ENCODE measurements at regions not wholly inside any gene's neighbourhood (a gene's known extent, or its start where the extent isn't known, plus 50 kb on each side); places are given as distances from the start of the nearest gene placed in this dataset.

- no peak overlapping the region for H3K4me3 Mint-ChIP-seq
- no peaks in the 10 kb centered on the region for H3K9me3 Mint-ChIP-seq
- H3K9ac ChIP-seq (ENCODE audit: extremely low read depth, low read length, poor library complexity, severe bottlenecking): no peak overlapping the region
- no peaks in the 10 kb centered on the region for H3K4me1 ChIP-seq (ENCODE audit: control insufficient read depth, insufficient read depth, low read length)
- H3K27me3 Mint-ChIP-seq (ENCODE audit: insufficient read depth): no peaks in the 10 kb centered on the region
- no peak overlapping the region for H3K27ac ChIP-seq (ENCODE audit: low read depth, low read length)
- 100% methylated on average over 1 of the region's 1 CpG; no CpG with 5 or more reads in 1 of the 2 experiments for WGBS, 2 experiments (ENCODE audit: insufficient coverage in 1 of 2, insufficient read length in 1 of 2)
- no peaks in the 10 kb centered on the region for H3K36me3 ChIP-seq (ENCODE audit: control insufficient read depth, insufficient read depth, low read length)
- no peak overlapping the region for H3K27ac Mint-ChIP-seq
- TF ChIP-seq, protein P1, sequence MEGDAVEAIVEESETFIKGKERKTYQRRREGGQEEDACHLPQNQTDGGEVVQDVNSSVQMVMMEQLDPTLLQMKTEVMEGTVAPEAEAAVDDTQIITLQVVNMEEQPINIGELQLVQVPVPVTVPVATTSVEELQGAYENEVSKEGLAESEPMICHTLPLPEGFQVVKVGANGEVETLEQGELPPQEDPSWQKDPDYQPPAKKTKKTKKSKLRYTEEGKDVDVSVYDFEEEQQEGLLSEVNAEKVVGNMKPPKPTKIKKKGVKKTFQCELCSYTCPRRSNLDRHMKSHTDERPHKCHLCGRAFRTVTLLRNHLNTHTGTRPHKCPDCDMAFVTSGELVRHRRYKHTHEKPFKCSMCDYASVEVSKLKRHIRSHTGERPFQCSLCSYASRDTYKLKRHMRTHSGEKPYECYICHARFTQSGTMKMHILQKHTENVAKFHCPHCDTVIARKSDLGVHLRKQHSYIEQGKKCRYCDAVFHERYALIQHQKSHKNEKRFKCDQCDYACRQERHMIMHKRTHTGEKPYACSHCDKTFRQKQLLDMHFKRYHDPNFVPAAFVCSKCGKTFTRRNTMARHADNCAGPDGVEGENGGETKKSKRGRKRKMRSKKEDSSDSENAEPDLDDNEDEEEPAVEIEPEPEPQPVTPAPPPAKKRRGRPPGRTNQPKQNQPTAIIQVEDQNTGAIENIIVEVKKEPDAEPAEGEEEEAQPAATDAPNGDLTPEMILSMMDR (conservative IDR thresholded peaks at IDR 0.05): no peak
- no peaks in the 10 kb centered on the region for H3K9me3 ChIP-seq (ENCODE audit: control insufficient read depth, low read length)
- no peak for DNase-seq
- no peaks in the 10 kb centered on the region for H3K4me1 Mint-ChIP-seq
- no peaks in the 10 kb centered on the region for H3K36me3 Mint-ChIP-seq (ENCODE audit: low read depth)
- H3K4me3 ChIP-seq (ENCODE audit: low read length): no peak overlapping the region
- H3K27me3 ChIP-seq (ENCODE audit: control insufficient read depth, insufficient read depth, low read length, poor library complexity, severe bottlenecking): no peaks in the 10 kb centered on the region
These were observed 75.7 kb upstream of the CENPW start for GRCh38 chr6:126264265-126264664.

DNA sequence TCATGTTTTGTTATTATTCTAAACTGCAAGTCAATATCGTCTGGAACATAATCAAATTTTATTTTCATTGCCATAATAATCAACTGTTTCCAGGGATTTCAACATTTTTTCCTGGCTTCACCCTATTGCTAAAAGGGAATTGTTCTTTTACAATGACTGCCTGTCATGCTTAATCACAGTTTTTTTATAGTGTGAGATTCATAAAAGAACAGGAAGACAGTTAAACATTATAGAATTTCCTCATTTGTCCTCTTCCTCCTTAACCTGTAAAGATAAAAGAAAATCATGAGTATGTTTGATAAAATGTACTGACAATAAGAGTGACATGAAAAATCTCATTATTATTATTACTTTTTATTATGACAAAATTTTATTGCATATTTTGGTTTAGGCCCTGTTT lies 73.3 kb upstream of the CENPW start:
- Histone ChIP-seq H3K4me3 (ENCODE audit: low read length) (no peak overlapping the region), H3K9ac (ENCODE audit: extremely low read depth, low read length, poor library complexity, severe bottlenecking) (no peak overlapping the region), H3K27me3 (ENCODE audit: control insufficient read depth, insufficient read depth, low read length, poor library complexity, severe bottlenecking) (no peaks in the 10 kb centered on the region), H3K36me3 (ENCODE audit: control insufficient read depth, insufficient read depth, low read length) (no peaks in the 10 kb centered on the region), H3K4me1 (ENCODE audit: control insufficient read depth, insufficient read depth, low read length) (no peaks in the 10 kb centered on the region), H3K9me3 (ENCODE audit: control insufficient read depth, low read length) (no peaks in the 10 kb centered on the region), H3K27ac (ENCODE audit: low read depth, low read length) (no peak overlapping the region)
- H3K9me3 Mint-ChIP-seq: no peaks in the 10 kb centered on the region
- 95 to 100% methylated on average over 1 of the region's 1 CpG for WGBS, 2 experiments (ENCODE audit: insufficient coverage in 1 of 2, insufficient read length in 1 of 2)
- TF ChIP-seq, protein P1 (conservative IDR thresholded peaks at IDR 0.05): no peak
- no peaks in the 10 kb centered on the region for H3K4me1 Mint-ChIP-seq
- H3K27me3 Mint-ChIP-seq (ENCODE audit: insufficient read depth): no peaks in the 10 kb centered on the region
- H3K4me3 Mint-ChIP-seq: no peak overlapping the region
- no peak overlapping the region for H3K27ac Mint-ChIP-seq
- DNase-seq: no peak
- H3K36me3 Mint-ChIP-seq (ENCODE audit: low read depth): no peaks in the 10 kb centered on the region

DNA sequence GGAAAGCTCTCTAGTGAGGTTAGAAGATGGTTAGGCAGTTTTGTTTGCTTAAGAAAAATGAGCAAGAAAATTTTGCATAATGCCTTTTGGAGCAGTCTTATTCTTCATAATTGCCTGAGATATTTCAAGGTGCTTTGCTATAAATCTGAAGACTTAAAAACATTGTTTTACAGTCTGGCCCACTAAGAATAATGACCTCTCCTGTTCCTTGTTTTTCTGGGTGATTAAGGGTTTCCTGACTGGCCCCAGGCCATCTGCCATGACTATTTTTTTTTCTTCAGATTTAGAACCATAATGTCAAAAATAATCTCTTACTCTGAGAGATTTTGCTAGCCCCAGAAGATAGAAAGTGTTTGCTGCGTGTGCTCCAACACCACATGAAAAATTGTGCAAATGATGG lies 72.3 kb upstream of the CENPW start:
- Mint-ChIP-seq H3K27me3 (ENCODE audit: insufficient read depth) (no peaks in the 10 kb centered on the region), H3K27ac (no peak overlapping the region), H3K9me3 (no peaks in the 10 kb centered on the region), H3K36me3 (ENCODE audit: low read depth) (no peaks in the 10 kb centered on the region), H3K4me1 (no peaks in the 10 kb centered on the region), H3K4me3 (no peak overlapping the region)
- H3K27me3 ChIP-seq (ENCODE audit: control insufficient read depth, insufficient read depth, low read length, poor library complexity, severe bottlenecking): no peaks in the 10 kb centered on the region
- no peak overlapping the region for H3K9ac ChIP-seq (ENCODE audit: extremely low read depth, low read length, poor library complexity, severe bottlenecking)
- H3K4me1 ChIP-seq (ENCODE audit: control insufficient read depth, insufficient read depth, low read length): no peaks in the 10 kb centered on the region
- no peaks in the 10 kb centered on the region for H3K9me3 ChIP-seq (ENCODE audit: control insufficient read depth, low read length)
- TF ChIP-seq, protein P1 (conservative IDR thresholded peaks at IDR 0.05): no peak
- H3K4me3 ChIP-seq (ENCODE audit: low read length): no peak overlapping the region
- no peak for DNase-seq
- H3K36me3 ChIP-seq (ENCODE audit: control insufficient read depth, insufficient read depth, low read length): no peaks in the 10 kb centered on the region
- 100% methylated on average over 1 of the region's 1 CpG; no CpG with 5 or more reads in 1 of the 2 experiments for WGBS, 2 experiments (ENCODE audit: insufficient coverage in 1 of 2, insufficient read length in 1 of 2)
- H3K27ac ChIP-seq (ENCODE audit: low read depth, low read length): no peak overlapping the region
